ENCODE measurements at regions not wholly inside any gene's neighbourhood (a gene's known extent, or its start where the extent isn't known, plus 50 kb on each side); places are given as distances from the start of the nearest gene placed in this dataset.

GRCh38 chr9:107631788-107632187, 142.2 kb upstream of the KLF4 start:
- H3K4me3 ChIP-seq, result no peak overlapping the region
- DNase-seq, result peak in 1 of 2 donors; percentile 92
- 79 to 91% (median 83%) methylated on average over 5 of the region's 5 CpGs for WGBS, 5 donors
- no peak for TF ChIP-seq CTCF (IDR thresholded peaks at IDR 0.05)
- no peak for TF ChIP-seq EP300 (IDR thresholded peaks at IDR 0.05)
- TF ChIP-seq POLR2A (IDR thresholded peaks at IDR 0.05), result no peak
- no peak for TF ChIP-seq POLR2AphosphoS5 (IDR thresholded peaks at IDR 0.05)
- peaks cover 2 to 15% (median 7%) of the 10 kb centered on the region in 4 donors for H3K4me1 ChIP-seq
- no peaks in the 10 kb centered on the region for H3K36me3 ChIP-seq
- intact Hi-C loops (cut with DNase I; ENCODE audit: low total_unique reads), result no loop called here
- H3K27ac ChIP-seq, result no peak overlapping the region
- no peaks in the 10 kb centered on the region for H3K9me3 ChIP-seq
- no peaks in the 10 kb centered on the region for H3K27me3 ChIP-seq

- 85 to 97% (median 96%) methylated on average over 6 of the region's 6 CpGs for WGBS, 5 donors
- no peaks in the 10 kb centered on the region for H3K9me3 ChIP-seq
- intact Hi-C loops (cut with DNase I; ENCODE audit: low total_unique reads), result no loop called here
- no peaks in the 10 kb centered on the region for H3K36me3 ChIP-seq
- TF ChIP-seq POLR2A (IDR thresholded peaks at IDR 0.05) (no peak), POLR2AphosphoS5 (IDR thresholded peaks at IDR 0.05) (no peak), CTCF (IDR thresholded peaks at IDR 0.05) (no peak), EP300 (IDR thresholded peaks at IDR 0.05) (no peak)
- no peak overlapping the region for H3K4me3 ChIP-seq
- no peaks in the 10 kb centered on the region for H3K27me3 ChIP-seq
- H3K4me1 ChIP-seq, result peaks cover 0 to 5% (median 0%) of the 10 kb centered on the region in 4 donors
- no peak for DNase-seq
- H3K27ac ChIP-seq, result no peak overlapping the region
These were observed 140.6 kb upstream of the KLF4 start for GRCh38 chr9:107630156-107630555.

GRCh38 chr9:107628444-107628843, 138.9 kb upstream of the KLF4 start:
- Histone ChIP-seq H3K27ac (no peak overlapping the region), H3K27me3 (no peaks in the 10 kb centered on the region), H3K36me3 (no peaks in the 10 kb centered on the region), H3K9me3 (no peaks in the 10 kb centered on the region), H3K4me3 (no peak overlapping the region), H3K4me1 (peaks cover 0 to 6% (median 1%) of the 10 kb centered on the region in 4 donors)
- DNase-seq, result no peak
- no peak for TF ChIP-seq POLR2A (IDR thresholded peaks at IDR 0.05)
- TF ChIP-seq EP300 (IDR thresholded peaks at IDR 0.05), result no peak
- no peak for TF ChIP-seq CTCF (IDR thresholded peaks at IDR 0.05)
- no peak for TF ChIP-seq POLR2AphosphoS5 (IDR thresholded peaks at IDR 0.05)
- intact Hi-C loops (cut with DNase I; ENCODE audit: low total_unique reads), result no loop called here
- 80 to 90% (median 86%) methylated on average over 11 of the region's 11 CpGs for WGBS, 5 donors

GRCh38 chr9:107627781-107628180, 138.2 kb upstream of the KLF4 start:
- no peak overlapping the region for H3K27ac ChIP-seq
- H3K9me3 ChIP-seq, result no peaks in the 10 kb centered on the region
- no peak for DNase-seq
- 48 to 73% (median 64%) methylated on average over 4 of the region's 4 CpGs for WGBS, 5 donors
- TF ChIP-seq POLR2AphosphoS5 (IDR thresholded peaks at IDR 0.05) (no peak), POLR2A (IDR thresholded peaks at IDR 0.05) (no peak), EP300 (IDR thresholded peaks at IDR 0.05) (no peak), CTCF (IDR thresholded peaks at IDR 0.05) (no peak)
- intact Hi-C loops (cut with DNase I; ENCODE audit: low total_unique reads), result no loop called here
- no peaks in the 10 kb centered on the region for H3K27me3 ChIP-seq
- no peaks in the 10 kb centered on the region for H3K36me3 ChIP-seq
- H3K4me1 ChIP-seq, result peaks cover 0 to 6% (median 0%) of the 10 kb centered on the region in 4 donors
- no peak overlapping the region for H3K4me3 ChIP-seq
